Stomach (tissue), 4 donors: ENCODE measurements at regions not wholly inside any gene's neighbourhood (a gene's known extent, or its start where the extent isn't known, plus 50 kb on each side); places are given as distances from the start of the nearest gene placed in this dataset.

Experiments used
- CTCF ChIP-seq, 7 experiments: fragments of 450-650 bp in 4 of 7; fragments of 200-600 bp in 3 of 7; sonication (generic) in 3 of 7; IDR thresholded peaks; one replicate each; pipeline ENCODE4 v1.5.1; 2016 to 2019; ENCODE audit warnings: antibody characterized with exemption in 7 of 7, control low read depth in 2 of 7, mild to moderate bottlenecking in 1 of 7
- POLR2A ChIP-seq, 4 donors: fragments of 450-650 bp; IDR thresholded peaks; one replicate each; pipeline ENCODE4 v1.6.1; 2016; ENCODE audit warnings: antibody characterized with exemption in 4 of 4, control low read depth in 2 of 4, mild to moderate bottlenecking in 1 of 4, moderate library complexity in 1 of 4
- POLR2AphosphoS5 ChIP-seq, 3 donors: sonication (generic); formaldehyde crosslinking; IDR thresholded peaks; one replicate each; pipeline ENCODE4 v1.6.1; 2016; ENCODE audit warnings: antibody characterized with exemption in 3 of 3

GRCh38 chr10:8873310-8873709 lies 818.8 kb downstream of the GATA3 start:
- TF ChIP-seq CTCF (IDR thresholded peaks at IDR 0.05) (peak in 1 of 7 experiments; percentile 13), POLR2A (IDR thresholded peaks at IDR 0.05) (no peak), POLR2AphosphoS5 (IDR thresholded peaks at IDR 0.05) (no peak)
